VCaP (cell line): ENCODE measurements at regions not wholly inside any gene's neighbourhood (a gene's known extent, or its start where the extent isn't known, plus 50 kb on each side); places are given as distances from the start of the nearest gene placed in this dataset.
A peak's percentile ranks its signal among the peaks of the same experiment; 100 is the strongest.
"Not testable (repeated sequence)": the region's sequence is repeated elsewhere in the genome, so short reads cannot be mapped to it uniquely, and the experiment has no call there.

Source experiments
- H3K27ac ChIP-seq: fragments of 450-650 bp; 2 replicates; pipeline ENCODE4 v1.5.1; 2017
- CTCF ChIP-seq: fragments of 450-650 bp; conservative IDR thresholded peaks from 2 replicates; pipeline ENCODE4 v1.5.1; 2017; ENCODE audit warnings: mild to moderate bottlenecking, moderate library complexity

DNA sequence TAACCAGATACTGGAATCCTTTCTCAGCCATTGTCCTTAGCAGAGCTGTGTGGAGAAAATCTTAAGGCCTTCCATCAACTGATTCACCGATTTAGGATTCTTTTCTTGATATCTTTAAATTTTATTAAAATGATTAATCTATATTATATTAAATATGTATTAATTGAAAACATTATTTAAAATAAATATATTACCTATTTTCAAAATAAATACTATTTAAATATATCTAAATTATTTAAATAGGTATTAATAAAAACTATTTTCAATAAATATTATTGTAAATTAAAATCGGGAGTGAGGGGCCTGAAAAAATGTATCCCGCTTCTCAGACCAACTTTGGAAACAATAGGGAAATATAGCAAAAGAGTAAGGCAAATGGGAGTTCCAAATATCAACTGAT lies 94.0 kb upstream of the HPF1 start:
- H3K27ac ChIP-seq, result peak overlapping the region; percentile 28
- TF ChIP-seq CTCF, result no peak

- no peak overlapping the region for H3K27ac ChIP-seq
- no peak for TF ChIP-seq CTCF
Observed at GRCh38 chr4:169849456-169849855, 91.7 kb upstream of the HPF1 start.

DNA sequence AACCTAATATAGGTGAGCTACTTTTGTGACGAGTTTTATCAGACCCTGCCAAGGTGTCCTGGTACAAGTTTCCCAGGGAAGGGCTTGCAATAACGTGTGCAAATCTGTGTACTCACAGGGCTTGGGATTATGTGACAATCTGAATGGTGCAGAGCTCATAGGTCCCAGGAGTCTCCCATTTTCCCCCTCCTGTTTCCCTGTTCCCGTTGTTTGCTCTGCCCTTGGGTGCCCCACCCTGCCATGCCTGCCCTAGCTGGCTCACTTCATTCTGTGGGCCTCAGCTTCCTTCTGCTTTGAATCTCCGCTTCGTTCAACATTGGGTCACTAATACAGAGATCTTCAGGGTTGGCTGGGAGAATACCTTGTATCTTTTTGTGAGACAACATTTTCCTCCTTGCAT lies 90.3 kb upstream of the HPF1 start:
- TF ChIP-seq CTCF, result no peak
- no peak overlapping the region for H3K27ac ChIP-seq

DNA sequence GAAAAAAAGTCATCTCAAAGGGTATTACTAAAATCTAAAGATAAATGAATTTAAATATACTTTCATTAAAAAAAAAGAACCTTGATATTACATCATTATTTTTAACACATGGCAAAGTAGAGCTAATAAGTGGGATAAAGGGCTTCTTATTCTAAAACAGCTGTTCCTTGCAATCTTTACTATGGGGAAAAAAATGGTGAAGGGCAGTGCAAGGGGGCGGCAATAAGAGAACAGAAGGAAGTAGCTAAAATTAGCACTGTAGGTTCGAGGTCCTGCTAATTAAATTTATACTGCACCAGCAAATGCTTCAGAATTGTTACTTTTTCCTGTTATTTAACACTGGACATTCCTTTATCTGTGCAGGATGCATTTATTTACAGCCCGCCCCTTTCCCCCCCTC lies 89.4 kb upstream of the HPF1 start:
- TF ChIP-seq CTCF, result no peak
- no peak overlapping the region for H3K27ac ChIP-seq

DNA sequence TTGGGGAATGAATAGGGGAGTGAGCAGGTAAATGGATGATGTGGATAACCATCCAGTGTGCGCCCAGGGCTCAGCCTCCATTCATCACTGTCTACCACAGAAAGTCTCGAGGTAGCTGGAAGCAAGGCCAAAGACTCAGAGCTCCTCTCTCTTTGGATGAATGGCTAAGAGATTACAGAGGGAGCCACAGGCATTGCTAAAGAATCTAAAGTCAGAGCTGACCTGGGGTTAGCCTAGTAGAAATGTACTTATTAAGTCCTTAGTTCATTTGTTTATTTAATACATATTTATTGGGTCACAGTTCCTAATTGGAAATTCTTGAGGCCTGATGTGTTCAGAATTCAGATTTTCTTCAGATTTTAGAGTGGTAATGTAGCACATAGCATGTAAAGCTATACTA lies 88.7 kb upstream of the HPF1 start:
- TF ChIP-seq CTCF, result no peak
- no peak overlapping the region for H3K27ac ChIP-seq

- no peak for TF ChIP-seq CTCF
- H3K27ac ChIP-seq, result no peak overlapping the region
Observed at GRCh38 chr4:169841776-169842175, 84.0 kb upstream of the HPF1 start.

DNA sequence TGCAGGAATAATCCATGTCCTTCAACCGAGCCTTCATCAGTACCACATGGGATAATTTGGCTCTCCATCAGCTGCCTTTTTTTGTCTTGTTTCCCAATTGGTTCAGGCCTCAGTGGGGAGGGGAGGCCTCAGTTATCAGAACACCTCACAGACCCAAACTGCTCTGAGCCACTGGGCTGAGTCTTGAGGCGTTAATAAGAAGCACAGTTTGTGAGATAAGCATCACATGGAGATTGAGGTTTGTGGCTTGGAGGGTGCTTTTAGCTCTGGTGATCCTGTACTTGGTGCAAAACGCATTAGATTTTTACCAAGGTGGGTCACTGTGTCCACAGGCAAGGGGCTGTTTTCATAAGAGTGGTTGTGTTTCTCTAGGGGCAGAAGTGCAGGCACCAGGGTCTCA lies 82.8 kb upstream of the HPF1 start:
- no peak overlapping the region for H3K27ac ChIP-seq

GRCh38 chr4:169828329-169828728 lies 70.6 kb upstream of the HPF1 start:
- H3K27ac ChIP-seq, result not testable (repeated sequence)

More for the DNA sequence above, 82.8 kb upstream of the HPF1 start:
- TF ChIP-seq CTCF, result no peak
